ENCODE measurements at regions not wholly inside any gene's neighbourhood (a gene's known extent, or its start where the extent isn't known, plus 50 kb on each side); places are given as distances from the start of the nearest gene placed in this dataset.
"Not testable (repeated sequence)": the region's sequence is repeated elsewhere in the genome, so short reads cannot be mapped to it uniquely, and the experiment has no call there.

GRCh38 chr6:21282360-21282759, 311.2 kb upstream of the SOX4 start:
- H3K9me3 Mint-ChIP-seq (ENCODE audit: insufficient read depth); H3K4me2 ChIP-seq (replicated peaks; ENCODE audit: low read depth, low read length, poor library complexity, severe bottlenecking); H3K36me3 ChIP-seq (replicated peaks in 1 of 2; ENCODE audit: control extremely low read depth in 1 of 2, control insufficient read depth in 1 of 2, extremely low read depth in 1 of 2, insufficient read depth in 2 of 2, low read length in 1 of 2); H3K27ac Mint-ChIP-seq; POLR2A ChIA-PET; DNase-seq; H2AFZ ChIP-seq (ENCODE audit: insufficient read depth, low read depth, low read length, poor library complexity, severe bottlenecking); H3K27me3 Mint-ChIP-seq; H3K79me2 ChIP-seq (ENCODE audit: control insufficient read depth, insufficient read depth, low read length); intact Hi-C loops (cut with micrococcal nuclease); H3K4me1 ChIP-seq (ENCODE audit: control insufficient read depth in 2 of 2, insufficient read depth in 2 of 2, low read length in 2 of 2); H3K9me3 ChIP-seq (ENCODE audit: control extremely low read depth in 1 of 3, control insufficient read depth in 2 of 3, insufficient read depth in 1 of 3, low read length in 2 of 3); H4K20me1 ChIP-seq (ENCODE audit: control insufficient read depth, insufficient read depth, low read length, poor library complexity, severe bottlenecking); H3K4me3 Mint-ChIP-seq; H3K4me1 Mint-ChIP-seq; ATAC-seq (ENCODE audit: low read depth); H3K27ac ChIP-seq (ENCODE audit: low read length in 2 of 2); H3K9ac ChIP-seq (ENCODE audit: low read length); H3K27me3 ChIP-seq (replicated peaks in 1 of 4; ENCODE audit: control extremely low read depth in 1 of 4, control insufficient read depth in 3 of 4, insufficient read depth in 4 of 4, low read length in 3 of 4); CTCF ChIA-PET; H3K4me3 ChIP-seq (ENCODE audit: control extremely low read depth in 1 of 5, extremely low read depth in 1 of 5, insufficient read depth in 1 of 5, low read depth in 2 of 5, low read length in 4 of 5): not testable (repeated sequence)
- WGBS (ENCODE audit: insufficient coverage), result 60% methylated on average over 1 of the region's 3 CpGs

DNA sequence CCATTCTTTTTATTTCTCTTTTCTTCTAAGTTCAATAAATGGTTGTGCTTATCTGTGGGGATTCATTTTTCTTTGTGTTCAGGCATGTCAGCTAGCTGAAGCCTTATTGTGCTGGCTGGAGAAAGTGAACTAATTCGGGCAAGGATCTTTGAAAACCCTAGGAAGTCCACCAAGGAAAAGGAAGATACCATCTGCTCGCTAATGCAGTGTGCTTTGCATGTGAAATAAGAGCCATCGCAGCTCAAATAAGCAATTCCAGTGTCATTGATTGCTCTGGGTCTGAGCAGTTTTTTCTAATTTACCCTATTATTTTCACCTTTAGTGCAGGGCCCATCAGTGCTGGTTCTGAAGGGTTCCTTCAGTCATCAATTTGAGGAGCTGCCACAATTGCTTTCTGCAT, 309.4 kb upstream of the SOX4 start:
- Histone ChIP-seq H3K27ac (ENCODE audit: low read length in 2 of 2) (no peak overlapping the region), H2AFZ (ENCODE audit: insufficient read depth, low read depth, low read length, poor library complexity, severe bottlenecking) (no peak overlapping the region), H3K4me1 (ENCODE audit: control insufficient read depth in 2 of 2, insufficient read depth in 2 of 2, low read length in 2 of 2) (no peaks in the 10 kb centered on the region), H3K4me3 (ENCODE audit: control extremely low read depth in 1 of 5, extremely low read depth in 1 of 5, insufficient read depth in 1 of 5, low read depth in 2 of 5, low read length in 4 of 5) (no peak overlapping the region), H3K79me2 (ENCODE audit: control insufficient read depth, insufficient read depth, low read length) (no peaks in the 10 kb centered on the region), H3K9me3 (ENCODE audit: control extremely low read depth in 1 of 3, control insufficient read depth in 2 of 3, insufficient read depth in 1 of 3, low read length in 2 of 3) (no peaks in the 10 kb centered on the region), H3K36me3 (replicated peaks in 1 of 2; ENCODE audit: control extremely low read depth in 1 of 2, control insufficient read depth in 1 of 2, extremely low read depth in 1 of 2, insufficient read depth in 2 of 2, low read length in 1 of 2) (no peaks in the 10 kb centered on the region), H3K27me3 (replicated peaks in 1 of 4; ENCODE audit: control extremely low read depth in 1 of 4, control insufficient read depth in 3 of 4, insufficient read depth in 4 of 4, low read length in 3 of 4) (no peaks in the 10 kb centered on the region), H4K20me1 (ENCODE audit: control insufficient read depth, insufficient read depth, low read length, poor library complexity, severe bottlenecking) (no peaks in the 10 kb centered on the region), H3K4me2 (replicated peaks; ENCODE audit: low read depth, low read length, poor library complexity, severe bottlenecking) (no peak overlapping the region), H3K9ac (ENCODE audit: low read length) (no peak overlapping the region)
- WGBS (ENCODE audit: insufficient coverage), result 75% methylated on average over 2 of the region's 3 CpGs
- CTCF ChIA-PET, result no interaction called here
- POLR2A ChIA-PET, result no interaction called here
- Mint-ChIP-seq H3K9me3 (ENCODE audit: insufficient read depth) (no peaks in the 10 kb centered on the region), H3K4me3 (no peak overlapping the region), H3K27me3 (no peaks in the 10 kb centered on the region), H3K4me1 (no peaks in the 10 kb centered on the region), H3K27ac (no peak overlapping the region)
- intact Hi-C loops (cut with micrococcal nuclease), result no loop called here
- DNase-seq, result no peak
- TF ChIP-seq, protein P1, sequence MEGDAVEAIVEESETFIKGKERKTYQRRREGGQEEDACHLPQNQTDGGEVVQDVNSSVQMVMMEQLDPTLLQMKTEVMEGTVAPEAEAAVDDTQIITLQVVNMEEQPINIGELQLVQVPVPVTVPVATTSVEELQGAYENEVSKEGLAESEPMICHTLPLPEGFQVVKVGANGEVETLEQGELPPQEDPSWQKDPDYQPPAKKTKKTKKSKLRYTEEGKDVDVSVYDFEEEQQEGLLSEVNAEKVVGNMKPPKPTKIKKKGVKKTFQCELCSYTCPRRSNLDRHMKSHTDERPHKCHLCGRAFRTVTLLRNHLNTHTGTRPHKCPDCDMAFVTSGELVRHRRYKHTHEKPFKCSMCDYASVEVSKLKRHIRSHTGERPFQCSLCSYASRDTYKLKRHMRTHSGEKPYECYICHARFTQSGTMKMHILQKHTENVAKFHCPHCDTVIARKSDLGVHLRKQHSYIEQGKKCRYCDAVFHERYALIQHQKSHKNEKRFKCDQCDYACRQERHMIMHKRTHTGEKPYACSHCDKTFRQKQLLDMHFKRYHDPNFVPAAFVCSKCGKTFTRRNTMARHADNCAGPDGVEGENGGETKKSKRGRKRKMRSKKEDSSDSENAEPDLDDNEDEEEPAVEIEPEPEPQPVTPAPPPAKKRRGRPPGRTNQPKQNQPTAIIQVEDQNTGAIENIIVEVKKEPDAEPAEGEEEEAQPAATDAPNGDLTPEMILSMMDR (IDR thresholded peaks at IDR 0.05), result no peak
- TF ChIP-seq EZH2 (IDR thresholded peaks at IDR 0.05; ENCODE audit: borderline replicate concordance, insufficient read depth, low read depth, low read length, poor library complexity, severe bottlenecking), result no peak
- ATAC-seq (ENCODE audit: low read depth), result no peak

Measured in B cell (primary cell).